Fibroblast of pulmonary artery (primary cell): ENCODE measurements at regions not wholly inside any gene's neighbourhood (a gene's known extent, or its start where the extent isn't known, plus 50 kb on each side); places are given as distances from the start of the nearest gene placed in this dataset.

Source experiments
- DNase-seq: peaks from one replicate; pipeline ENCODE4 v3.0.0-alpha.2; 2010; ENCODE audit warnings: low read depth
- H3K4me3 ChIP-seq: replicated peaks from 2 replicates; pipeline ENCODE4 v1.5.1; 2011; ENCODE audit warnings: low read depth, mild to moderate bottlenecking, control low read depth, low read length, moderate library complexity
- CTCF ChIP-seq: IDR thresholded peaks from 2 replicates; pipeline ENCODE4 v1.5.1; 2011; ENCODE audit warnings: mild to moderate bottlenecking, control low read depth, low read length, inconsistent platforms; ENCODE audit errors: missing control alignments

GRCh38 chr4:159543831-159544230 lies 441.0 kb downstream of the RAPGEF2 start:
- no peak overlapping the region for H3K4me3 ChIP-seq
- TF ChIP-seq CTCF = no peak
- DNase-seq = no peak

GRCh38 chr4:159545556-159545955 lies 442.7 kb downstream of the RAPGEF2 start:
- DNase-seq = no peak
- TF ChIP-seq CTCF = no peak
- H3K4me3 ChIP-seq = no peak overlapping the region

GRCh38 chr4:159547645-159548308 lies 444.9 kb downstream of the RAPGEF2 start:
- TF ChIP-seq CTCF = no peak
- no peak overlapping the region for H3K4me3 ChIP-seq
- peak; percentile 13 for DNase-seq

- no peak for DNase-seq
- H3K4me3 ChIP-seq = no peak overlapping the region
- TF ChIP-seq CTCF = no peak
Measured at GRCh38 chr4:159549098-159549518, 446.2 kb downstream of the RAPGEF2 start.

GRCh38 chr4:159551281-159551680 lies 448.4 kb downstream of the RAPGEF2 start:
- TF ChIP-seq CTCF = no peak
- peak; percentile 64 for DNase-seq

GRCh38 chr4:159552979-159553768 lies 450.3 kb downstream of the RAPGEF2 start:
- H3K4me3 ChIP-seq = no peak overlapping the region
- DNase-seq = no peak
- TF ChIP-seq CTCF = no peak

More at GRCh38 chr4:159551281-159551680, 448.4 kb downstream of the RAPGEF2 start:
- H3K4me3 ChIP-seq = no peak overlapping the region
